NCI-H1694 (cell line): ENCODE measurements at regions not wholly inside any gene's neighbourhood (a gene's known extent, or its start where the extent isn't known, plus 50 kb on each side); places are given as distances from the start of the nearest gene placed in this dataset.

Source experiments
- DNase-seq: peaks from one replicate; lab custom pipeline; 2025; lab: John Stamatoyannopoulos, UW

GRCh38 chr12:77571768-77572167 is 258.9 kb upstream of the NAV3 start:
- DNase-seq: no peak

GRCh38 chr12:77571127-77571526 is 259.6 kb upstream of the NAV3 start:
- no peak for DNase-seq

GRCh38 chr12:77569876-77570275 is 260.8 kb upstream of the NAV3 start:
- DNase-seq: no peak

- DNase-seq: no peak
Observed at GRCh38 chr12:77560714-77561113, 270.0 kb upstream of the NAV3 start.

GRCh38 chr12:77559400-77560074 is 271.2 kb upstream of the NAV3 start:
- DNase-seq: no peak

- DNase-seq: no peak
Observed at GRCh38 chr12:77555074-77555473, 275.6 kb upstream of the NAV3 start.

- no peak for DNase-seq
Observed at GRCh38 chr12:77553976-77554619, 276.6 kb upstream of the NAV3 start.

- no peak for DNase-seq
Observed at GRCh38 chr12:77549383-77550128, 281.1 kb upstream of the NAV3 start.

- no peak for DNase-seq
Observed at GRCh38 chr12:77548797-77549196, 281.9 kb upstream of the NAV3 start.

- no peak for DNase-seq
Observed at GRCh38 chr12:77540097-77540496, 290.6 kb upstream of the NAV3 start.

GRCh38 chr12:77537663-77538062 is 293.0 kb upstream of the NAV3 start:
- DNase-seq: no peak

GRCh38 chr12:77535734-77536133 is 295.0 kb upstream of the NAV3 start:
- DNase-seq: no peak

- DNase-seq: no peak
Observed at GRCh38 chr12:77531912-77532311, 298.8 kb upstream of the NAV3 start.

GRCh38 chr12:77522247-77522646 is 308.4 kb upstream of the NAV3 start:
- no peak for DNase-seq

GRCh38 chr12:77521508-77522115 is 309.1 kb upstream of the NAV3 start:
- no peak for DNase-seq

GRCh38 chr12:77514511-77514910 is 316.2 kb upstream of the NAV3 start:
- peak; percentile 11 for DNase-seq

- no peak for DNase-seq
Observed at GRCh38 chr12:77510985-77511384, 319.7 kb upstream of the NAV3 start.

GRCh38 chr12:77504466-77504865 is 326.2 kb upstream of the NAV3 start:
- DNase-seq: no peak

GRCh38 chr12:77500089-77500488 is 330.6 kb upstream of the NAV3 start:
- no peak for DNase-seq

- no peak for DNase-seq
Observed at GRCh38 chr12:77497647-77498046, 333.0 kb upstream of the NAV3 start.

GRCh38 chr12:77496714-77497113 is 334.0 kb upstream of the NAV3 start:
- DNase-seq: no peak

- no peak for DNase-seq
Observed at GRCh38 chr12:77494296-77494695, 336.4 kb upstream of the NAV3 start.
